NCI-H1092 (cell line): ENCODE measurements at regions not wholly inside any gene's neighbourhood (a gene's known extent, or its start where the extent isn't known, plus 50 kb on each side); places are given as distances from the start of the nearest gene placed in this dataset.

Experiments
- DNase-seq: peaks from one replicate; lab custom pipeline; 2025; lab: John Stamatoyannopoulos, UW

DNA sequence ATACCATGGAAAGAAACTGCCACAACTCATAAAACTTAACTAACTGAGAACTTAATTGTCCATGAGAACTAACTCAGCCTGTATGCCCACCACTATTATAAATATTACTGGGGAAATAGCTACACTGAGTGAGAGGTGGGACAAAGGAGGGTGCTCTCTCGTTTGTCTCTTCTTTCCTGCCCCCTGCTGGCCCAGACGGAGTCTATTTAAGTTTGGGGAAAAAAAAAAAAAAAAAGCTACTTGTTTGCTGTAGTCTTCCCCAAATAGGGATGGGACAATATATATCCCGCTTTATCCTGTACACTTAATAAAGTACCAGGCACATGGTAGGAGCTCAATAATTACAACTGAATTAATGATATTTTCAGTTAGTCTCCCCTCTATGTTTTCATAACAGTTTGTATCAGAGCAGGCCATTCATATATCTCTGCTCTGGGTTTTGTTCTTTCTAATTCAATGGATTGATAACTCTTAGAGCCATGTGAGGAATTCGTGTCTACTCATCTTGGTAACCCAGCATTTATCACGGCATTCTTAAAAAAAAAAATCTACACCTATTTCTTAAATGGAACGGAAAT lies 647.6 kb upstream of the PKDCC start:
- DNase-seq, result no peak

DNA sequence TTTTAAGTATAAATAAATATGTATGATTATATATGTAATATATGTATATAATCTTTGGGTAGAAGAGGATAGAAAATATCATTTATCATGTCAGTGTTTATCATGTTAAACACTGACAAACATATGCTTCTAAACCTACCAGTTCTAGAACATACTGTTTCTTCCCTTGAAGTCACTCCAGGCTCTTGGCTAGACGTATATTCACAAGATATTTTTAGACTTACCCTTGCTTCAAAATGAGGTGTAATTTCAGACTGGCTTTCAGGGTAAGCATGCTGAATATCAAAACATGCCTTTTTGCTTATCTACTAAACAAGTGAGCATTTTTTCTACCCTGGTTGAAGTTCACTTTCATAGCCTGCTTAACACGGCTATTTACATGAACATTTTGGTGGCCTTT lies 642.4 kb upstream of the PKDCC start:
- no peak for DNase-seq

DNA sequence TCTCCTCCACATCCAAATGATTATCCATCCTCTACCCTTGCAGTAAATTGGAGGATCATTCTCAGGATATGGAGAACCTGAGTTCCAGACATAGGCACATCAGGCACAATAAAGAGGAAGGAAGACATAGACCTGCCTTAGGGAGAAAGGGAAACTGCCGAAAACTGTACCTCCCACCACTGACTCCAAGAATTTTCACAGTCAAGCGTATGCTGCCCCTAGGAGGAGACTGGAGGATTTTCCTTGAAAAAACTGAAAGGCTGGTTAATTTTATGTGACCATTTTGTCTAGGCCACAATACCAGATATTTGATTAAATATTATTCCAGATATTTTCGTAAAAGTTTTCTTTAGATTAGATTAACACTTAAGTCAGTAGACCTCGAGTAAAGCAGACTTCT lies 638.5 kb upstream of the PKDCC start:
- no peak for DNase-seq

DNA sequence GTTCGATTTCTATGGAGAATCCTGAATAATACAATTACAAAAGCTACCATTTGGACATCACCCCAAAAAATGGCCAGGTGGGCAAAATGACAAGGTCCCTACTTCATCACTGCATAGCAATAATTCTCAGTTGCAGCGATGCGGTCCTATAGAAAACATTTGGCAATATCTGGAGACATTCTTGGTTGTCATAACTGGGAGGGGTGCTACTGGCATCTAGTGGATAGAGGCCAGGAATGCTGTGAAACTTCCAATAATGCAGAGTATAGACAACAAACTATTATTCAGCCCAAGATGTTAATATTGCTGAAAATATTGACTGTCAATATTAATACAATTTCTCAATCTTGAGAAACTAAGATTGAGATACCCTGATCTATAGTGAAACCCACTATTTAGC lies 637.8 kb upstream of the PKDCC start:
- no peak for DNase-seq

DNA sequence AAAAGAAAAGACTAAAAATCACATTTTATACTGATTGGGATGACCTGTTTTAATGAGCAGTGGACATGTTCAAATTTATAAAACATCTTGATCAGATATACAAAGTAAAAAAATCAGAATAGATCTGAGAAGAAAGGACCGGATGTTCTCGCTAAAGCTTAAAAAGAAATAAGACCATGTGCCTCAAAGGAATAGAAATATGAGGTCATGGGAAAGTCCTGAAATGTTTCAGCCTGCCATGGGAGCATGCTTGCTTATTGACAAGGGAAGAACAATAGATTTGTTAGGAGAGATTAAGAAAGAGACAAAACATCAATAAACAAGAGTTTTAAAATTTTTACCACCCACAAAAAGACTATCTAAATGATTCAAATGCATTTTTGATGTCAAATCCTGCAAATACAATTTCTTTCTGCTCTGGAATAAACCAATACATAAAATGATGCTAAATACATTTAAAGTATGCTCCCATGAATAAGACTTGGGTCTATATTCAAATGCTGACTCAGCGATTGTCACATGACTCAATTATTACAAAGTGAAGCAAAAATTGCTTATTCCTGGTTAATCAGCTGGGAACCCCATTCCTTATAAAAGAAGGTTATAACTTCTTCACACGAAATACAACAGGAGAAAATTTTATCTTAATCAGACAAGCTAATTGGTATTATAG lies 633.9 kb upstream of the PKDCC start:
- no peak for DNase-seq

DNA sequence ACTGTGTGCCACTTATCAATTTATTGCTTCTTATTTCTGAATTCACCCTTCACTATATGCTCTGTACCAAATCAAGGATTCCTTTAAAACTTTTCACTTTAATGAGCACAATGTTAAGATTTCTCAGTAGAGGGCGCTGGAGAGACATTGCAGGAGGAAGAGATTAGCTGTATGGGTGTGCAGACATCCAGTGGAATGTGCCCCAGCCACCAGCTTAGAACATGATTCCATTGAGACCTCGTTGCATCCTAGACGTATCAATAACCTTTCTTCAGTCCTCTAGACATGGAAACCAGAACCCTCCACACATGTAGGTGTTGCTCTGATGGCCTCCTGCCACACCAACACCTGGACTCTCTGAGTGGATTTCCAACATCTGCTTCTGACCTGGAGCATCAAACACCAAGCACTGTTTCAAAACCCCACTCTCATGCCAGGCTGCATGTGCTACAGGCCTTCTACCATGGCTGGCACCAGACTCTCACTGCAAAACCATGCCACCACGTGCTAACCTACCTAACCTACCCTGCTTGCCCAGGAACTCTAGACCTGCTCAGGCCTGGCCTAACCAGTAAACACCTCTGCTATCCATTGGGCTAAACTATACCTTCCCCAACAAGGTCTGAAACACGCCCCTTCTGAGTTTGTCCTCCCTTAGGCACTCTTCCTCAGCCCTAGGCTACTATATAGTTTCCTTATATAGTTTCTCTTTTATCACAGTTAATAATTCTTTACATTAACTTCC lies 633.2 kb upstream of the PKDCC start:
- no peak for DNase-seq

DNA sequence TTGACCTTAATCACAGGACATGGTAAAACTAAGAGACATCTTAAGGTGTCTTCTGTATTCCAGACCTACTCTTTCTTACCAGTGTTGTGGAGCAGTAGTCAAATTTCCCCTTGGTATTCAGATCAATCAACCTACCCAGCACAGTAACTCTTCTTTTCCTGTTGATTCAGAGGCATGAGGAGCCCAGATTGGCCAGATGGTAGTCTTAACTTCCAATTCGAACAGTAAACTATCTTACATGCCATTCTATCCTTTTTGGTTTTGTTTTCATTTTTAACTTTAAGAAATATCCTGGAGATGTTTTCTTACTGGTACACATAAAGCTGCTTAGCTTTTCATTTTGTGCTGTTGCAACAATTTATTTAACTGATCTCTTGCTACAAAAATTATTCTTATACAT lies 630.3 kb upstream of the PKDCC start:
- no peak for DNase-seq

DNA sequence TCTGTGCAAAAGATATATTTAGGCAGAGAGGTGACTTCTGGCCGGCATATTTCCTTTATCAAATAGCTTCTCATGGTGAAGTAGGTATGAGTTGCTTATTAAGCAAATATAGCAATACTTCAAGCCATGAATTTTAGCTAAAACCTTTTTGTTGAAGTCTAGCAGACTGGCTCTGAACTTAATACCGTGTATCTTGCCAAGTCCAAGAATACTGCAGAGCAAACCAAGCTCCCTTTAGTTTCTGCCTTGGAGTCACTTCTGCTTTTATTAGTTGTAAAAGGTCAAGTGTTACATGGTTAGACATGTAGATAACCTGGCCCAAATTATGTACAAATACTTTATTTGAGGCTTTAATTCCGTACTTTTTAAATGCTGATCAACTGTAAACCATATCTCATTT lies 627.6 kb upstream of the PKDCC start:
- no peak for DNase-seq

DNA sequence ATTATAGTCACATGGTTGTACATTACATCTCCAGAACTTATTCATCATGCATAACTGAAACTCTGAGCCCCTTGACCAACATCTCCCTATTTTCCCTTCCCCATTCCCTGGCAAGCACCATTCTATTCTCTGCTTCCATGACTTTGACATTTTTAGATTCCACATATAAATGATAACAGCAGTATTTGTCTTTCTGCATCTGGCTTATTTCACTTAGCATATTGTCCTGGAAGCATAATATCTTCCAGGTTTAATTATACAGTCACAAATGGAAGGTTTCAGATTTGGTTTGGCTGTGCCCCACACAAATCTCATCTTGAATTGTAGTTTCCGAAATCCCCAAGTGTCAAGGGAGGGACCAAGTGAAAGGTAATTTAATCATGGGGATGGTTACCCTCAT lies 626.9 kb upstream of the PKDCC start:
- no peak for DNase-seq

DNA sequence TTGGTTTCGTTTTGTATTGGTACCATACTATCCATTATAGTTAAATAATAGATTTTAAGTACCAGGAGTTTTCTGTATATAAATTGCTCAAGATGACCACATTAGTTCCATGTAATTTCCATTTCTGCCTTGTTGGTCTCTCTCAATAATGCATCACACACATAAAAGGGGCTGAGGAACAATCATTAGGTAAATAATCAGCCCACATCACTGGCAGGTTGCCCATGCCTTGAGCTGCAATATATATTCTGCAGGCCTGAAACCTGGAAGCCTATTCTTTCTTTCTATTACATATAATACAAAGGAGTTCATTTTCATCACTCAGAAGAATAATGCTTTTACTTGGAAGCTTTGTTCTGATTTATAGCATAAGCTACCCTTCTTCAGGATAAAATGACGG lies 616.1 kb upstream of the PKDCC start:
- peak; percentile 50 for DNase-seq

DNA sequence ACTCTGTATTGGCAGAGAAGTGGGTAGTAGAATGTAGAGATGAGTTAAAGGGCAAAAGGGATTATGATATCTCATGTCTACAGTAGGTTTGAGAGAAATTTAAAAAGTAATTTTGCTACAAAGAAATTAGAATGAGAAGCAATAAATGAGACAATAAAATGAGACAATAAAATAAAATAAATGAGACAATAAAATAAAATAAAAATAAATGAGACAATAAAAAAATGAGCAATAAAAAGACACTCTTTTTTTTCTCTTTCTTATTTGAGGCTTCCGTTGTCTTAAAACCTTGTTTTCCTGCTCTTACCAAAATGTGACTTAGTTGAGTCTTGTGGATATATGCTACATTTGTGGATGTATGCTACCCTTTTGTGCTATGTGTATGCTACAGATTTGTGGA lies 615.4 kb upstream of the PKDCC start:
- no peak for DNase-seq

DNA sequence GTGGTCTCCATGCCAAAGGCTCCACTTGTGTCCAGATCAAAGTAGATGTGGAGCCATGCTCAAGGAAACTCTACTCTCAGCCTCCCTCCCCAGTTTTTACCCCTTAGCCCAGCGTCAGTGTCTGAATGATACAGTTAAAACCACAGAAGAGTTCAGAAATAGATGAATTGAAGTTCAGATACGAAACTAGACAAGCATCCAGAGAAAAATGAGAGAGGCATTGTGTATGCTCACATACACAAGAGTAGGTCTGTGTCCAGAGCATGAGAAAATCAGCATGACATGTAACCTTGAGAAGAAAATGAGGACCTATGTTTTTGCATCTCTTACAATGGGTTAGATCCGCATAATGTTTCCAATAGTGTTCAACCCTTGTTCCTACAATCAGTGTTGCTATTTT lies 612.8 kb upstream of the PKDCC start:
- no peak for DNase-seq

DNA sequence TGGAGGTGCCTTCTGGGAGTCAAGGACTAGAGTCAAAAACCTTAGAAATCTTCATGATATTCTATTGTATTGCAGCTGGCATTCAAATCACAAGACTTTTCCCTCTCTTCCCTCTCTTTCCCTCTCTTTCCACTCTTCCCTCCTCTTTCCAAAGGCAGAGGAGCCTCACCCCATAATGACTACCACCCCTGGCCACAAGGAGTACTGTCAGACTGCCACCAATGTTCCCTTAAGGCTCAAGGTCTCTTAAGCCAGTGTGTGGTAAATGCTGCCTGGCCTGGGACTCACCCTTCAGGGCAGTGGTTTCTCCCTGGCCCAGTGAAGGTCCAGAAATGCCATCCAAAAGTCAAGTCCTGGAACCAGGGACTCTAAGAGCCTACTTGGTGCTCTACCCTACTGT lies 605.9 kb upstream of the PKDCC start:
- no peak for DNase-seq

DNA sequence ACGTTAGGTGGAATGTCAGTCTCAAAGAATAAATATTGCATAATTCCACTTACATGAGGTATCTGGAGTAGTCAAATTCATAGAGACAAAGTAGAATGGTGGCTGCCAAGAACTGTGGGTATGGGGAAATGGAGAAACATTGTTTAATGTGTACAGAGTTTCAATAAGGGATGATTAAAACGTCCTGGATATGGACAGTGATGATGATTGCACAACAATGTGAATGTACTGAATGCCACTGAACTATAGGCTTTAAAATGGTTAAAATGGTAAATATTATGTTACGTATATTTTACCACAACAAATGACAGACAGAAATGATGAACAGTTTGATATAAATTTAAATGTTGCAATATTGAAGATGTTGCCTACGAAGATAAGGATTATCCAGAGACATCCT lies 602.0 kb upstream of the PKDCC start:
- DNase-seq, result no peak

DNA sequence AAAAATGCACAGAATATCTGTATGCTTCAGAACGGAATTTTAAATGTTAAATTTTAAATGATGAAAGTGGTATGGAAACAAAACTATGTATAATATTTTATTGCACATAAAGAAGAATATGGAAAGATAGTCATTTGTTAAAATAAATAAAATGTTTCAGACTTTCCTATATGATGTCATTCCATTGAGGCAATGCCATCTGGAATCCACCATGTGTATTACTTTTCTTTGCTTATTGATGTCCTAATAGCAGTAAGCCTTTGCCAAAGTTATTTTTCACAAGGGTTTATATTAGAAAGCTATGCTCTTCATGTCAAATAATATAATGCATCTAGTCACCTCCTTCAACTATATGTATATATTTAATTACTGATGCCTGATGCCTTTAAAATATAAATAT lies 601.6 kb upstream of the PKDCC start:
- no peak for DNase-seq

DNA sequence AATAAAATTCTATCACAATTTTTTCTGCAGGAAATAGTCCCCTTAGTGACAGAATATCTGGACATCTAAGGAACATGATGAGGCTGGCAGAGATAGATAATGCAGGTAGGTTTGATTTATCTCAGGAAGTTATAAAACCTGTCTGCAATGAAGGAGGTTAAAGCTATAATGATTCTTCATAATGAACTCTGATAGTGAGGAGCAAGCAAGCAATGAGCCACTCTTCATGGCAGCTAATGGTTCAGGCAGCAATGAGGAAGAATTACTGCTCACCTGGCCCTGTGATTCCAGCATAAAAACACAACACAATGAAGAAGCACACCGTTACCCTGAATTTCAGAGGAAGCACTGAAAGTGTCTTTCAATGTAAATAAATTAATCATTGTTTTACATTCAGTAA lies 599.6 kb upstream of the PKDCC start:
- DNase-seq, result no peak

DNA sequence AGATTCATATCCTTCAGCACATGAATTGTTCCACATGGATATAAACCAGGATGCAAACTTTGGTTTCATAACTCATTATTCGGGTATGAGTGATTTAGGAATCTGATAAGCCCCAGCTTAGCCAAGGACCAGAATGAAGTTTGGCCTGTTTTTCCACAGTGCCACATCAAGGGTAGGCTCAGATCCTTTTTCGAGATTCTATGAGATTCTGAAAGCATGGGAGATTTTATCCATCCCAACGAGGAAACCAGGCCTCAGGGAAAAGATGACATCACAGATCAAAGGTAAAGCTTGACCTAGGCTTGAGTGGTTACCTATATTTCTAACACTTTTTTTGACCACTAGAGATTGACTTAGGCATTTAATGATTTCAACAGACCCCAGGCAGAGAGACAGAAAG lies 590.8 kb upstream of the PKDCC start:
- DNase-seq, result no peak

DNA sequence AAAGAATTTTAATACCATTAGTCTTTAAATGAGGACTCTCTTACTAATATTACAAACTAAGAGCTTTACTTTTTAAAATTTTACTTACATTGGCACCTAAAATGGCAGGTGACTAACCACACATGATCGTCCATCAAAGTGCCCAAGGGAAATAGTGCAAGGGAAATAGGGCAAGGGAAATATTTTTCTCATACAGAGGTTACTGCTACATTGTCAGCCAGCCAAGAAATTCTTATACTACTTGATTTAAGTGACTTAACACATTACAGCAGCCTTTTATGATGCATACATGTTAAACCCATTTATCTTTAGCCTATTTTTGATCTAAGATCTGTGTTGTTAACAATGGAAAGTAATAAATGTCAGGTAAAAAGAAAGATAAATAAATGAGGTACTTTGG lies 587.2 kb upstream of the PKDCC start:
- no peak for DNase-seq

DNA sequence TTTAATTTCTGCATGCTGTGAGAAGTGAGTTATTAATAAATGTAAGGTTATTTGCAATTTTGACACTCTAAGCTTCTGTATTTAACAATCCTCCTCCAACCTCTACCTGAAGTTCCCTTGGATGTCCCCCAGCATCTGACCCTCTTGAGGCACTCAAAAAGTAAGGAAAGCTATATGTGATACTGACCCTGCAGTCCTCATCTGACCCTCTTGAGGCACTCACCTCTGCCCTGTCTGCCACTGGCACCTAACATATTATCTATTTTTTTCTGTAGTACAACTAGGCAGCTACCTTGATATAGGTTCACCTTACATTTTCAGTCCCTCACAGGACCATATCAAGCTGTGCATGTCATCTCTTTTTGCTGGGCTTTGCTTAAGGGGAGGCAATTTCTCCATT lies 583.4 kb upstream of the PKDCC start:
- DNase-seq, result no peak

DNA sequence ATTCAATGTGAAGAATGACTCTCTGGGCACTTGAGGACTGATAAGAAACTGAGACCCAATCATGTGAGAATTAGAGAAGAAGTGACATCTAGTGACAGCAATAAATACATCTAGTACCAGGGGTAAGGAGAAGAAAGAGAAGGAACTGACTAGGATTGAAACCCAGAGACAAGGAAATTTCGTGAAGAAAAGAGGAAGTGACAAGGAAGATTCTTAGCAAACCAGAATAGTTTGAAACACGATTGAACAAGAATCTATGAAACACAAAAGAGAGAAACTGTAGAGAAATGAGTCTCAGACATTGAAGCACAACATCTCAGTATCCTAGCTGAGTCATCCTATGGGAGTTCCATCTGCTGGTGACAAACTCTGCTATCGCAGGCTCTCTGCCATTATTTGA lies 571.9 kb upstream of the PKDCC start:
- no peak for DNase-seq

DNA sequence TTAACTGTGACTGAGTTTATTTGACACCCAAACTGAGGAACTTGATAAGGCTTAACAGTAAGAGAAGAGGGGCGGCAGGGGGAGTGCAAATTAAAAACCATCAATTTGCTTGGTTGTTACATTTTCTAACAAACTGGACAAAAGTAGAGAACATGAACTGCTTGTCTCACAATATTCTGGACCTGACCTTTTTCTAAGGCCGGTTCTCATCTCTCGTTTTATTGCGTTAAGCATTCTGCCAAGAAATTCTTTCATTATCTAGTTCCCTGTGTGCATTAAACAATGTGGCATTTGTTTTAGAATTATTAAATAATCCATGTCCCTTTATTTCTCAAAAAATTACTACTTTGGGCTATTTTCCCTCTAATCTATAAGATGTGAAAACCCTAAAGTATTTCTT lies 565.2 kb upstream of the PKDCC start:
- no peak for DNase-seq

DNA sequence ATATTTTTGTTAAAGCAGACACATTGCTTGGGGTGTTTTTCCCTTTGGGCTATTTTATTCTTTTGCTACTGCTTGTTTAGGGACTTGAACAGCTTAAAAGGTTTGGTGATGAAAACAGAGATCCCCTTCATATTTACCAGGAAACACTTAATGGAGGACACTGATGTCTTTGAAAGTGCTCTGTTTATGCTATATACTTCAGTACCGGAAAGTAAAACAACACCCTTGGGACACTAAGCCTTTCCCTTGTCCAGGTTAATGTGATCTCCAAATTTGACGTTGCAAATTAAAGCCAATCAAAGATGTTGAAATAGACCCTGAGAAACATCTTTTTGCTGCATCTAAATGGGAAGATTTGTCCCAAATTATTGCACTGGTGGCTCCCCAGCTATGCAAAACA lies 564.6 kb upstream of the PKDCC start:
- peak; percentile 3 for DNase-seq

DNA sequence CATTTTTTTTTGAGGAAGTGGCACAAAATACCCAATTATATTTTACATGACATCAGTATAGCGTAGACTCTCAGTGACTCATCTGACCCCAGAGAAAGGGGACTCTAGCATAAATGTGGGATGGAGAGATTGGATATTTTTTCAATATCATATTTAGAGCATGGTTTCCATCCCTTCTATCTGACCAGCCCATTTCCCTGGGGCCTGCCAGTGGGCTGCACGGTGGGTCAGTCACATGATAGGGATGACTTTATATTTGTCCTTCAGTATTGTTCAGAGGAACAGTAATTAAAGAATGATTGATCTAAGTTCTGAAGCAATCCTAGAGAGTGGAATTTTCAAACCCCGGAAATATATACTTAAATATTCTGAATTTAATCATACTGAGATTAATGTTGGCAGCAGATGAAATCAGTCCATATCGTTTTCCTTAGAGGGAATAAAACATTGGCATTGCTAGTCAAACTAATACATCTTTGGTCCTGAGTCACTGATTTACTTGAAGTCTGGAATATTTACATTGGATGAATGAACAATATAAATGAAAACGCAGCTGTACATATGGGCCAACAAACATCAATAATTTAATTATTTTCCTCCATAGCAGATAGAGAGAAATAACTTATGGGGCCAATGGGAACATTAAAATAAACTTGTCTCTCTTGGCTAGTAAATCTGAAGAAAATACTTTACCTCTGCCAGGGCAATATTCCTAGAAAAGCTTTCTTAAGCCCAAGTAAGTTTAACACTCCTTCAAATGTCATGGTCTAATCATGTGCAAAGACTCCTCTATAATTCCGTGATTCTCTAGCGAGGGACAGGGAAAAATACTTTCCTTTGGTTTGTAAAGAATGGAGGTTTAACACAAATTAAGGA lies 563.6 kb upstream of the PKDCC start:
- DNase-seq, result no peak
